HepG2 (cell line): ENCODE measurements at regions not wholly inside any gene's neighbourhood (a gene's known extent, or its start where the extent isn't known, plus 50 kb on each side); places are given as distances from the start of the nearest gene placed in this dataset.
"Not testable (repeated sequence)": the region's sequence is repeated elsewhere in the genome, so short reads cannot be mapped to it uniquely, and the experiment has no call there.

ENCODE experiments used
- ATAC-seq: fragments of 200-7000 bp; cut with Tn5 transposase; 3 replicates; pipeline ENCODE4 v1.9.1; 2020; ENCODE audit warnings: mild to moderate bottlenecking, moderate library complexity
- BruUV-seq: library from RNA; stranded (reverse); fragments of 400-500 nt; replicated peaks from 2 replicates; lab custom pipeline; 2021; lab: Mats Ljungman, UMichigan
- CTCF ChIA-PET: fragments of 300-600 bp; formaldehyde crosslinking; extraction: SDS; loops from one replicate; lab custom pipeline; 2021; ENCODE audit warnings: low total read pairs, inconsistent platforms, low intra/inter-chr PET ratio; lab: Yijun Ruan, JAX
- POLR2A ChIA-PET: fragments of 350-600 bp; sonication (Branson Sonifier 250); formaldehyde crosslinking; loops from one replicate; lab custom pipeline; 2020; ENCODE audit warnings: antibody characterized with exemption, inconsistent platforms; lab: Yijun Ruan, JAX
- DNase-seq: peaks from one replicate; pipeline ENCODE4 v3.0.0-alpha.2; 2015; ENCODE audit warnings: low spot score
- FAIRE-seq: peaks from 3 replicates; lab custom pipeline; 2011; peaks lifted over from hg19 to GRCh38; lab: Jason Lieb, UNC
- H2AFZ ChIP-seq: one replicate; pipeline ENCODE4 v1.6.1; 2011; ENCODE audit warnings: low read length, inconsistent platforms
- H3K27ac ChIP-seq: fragments of 300-600 bp; 3 replicates; pipeline ENCODE4 v1.8.0; 2011; ENCODE audit warnings: mixed run types, mild to moderate bottlenecking, mixed read lengths, low read length, inconsistent platforms; ENCODE audit not compliant: insufficient read depth; ENCODE audit errors: extremely low read length
- H3K27me3 ChIP-seq, 2 experiments: fragments of 200-600 bp in 1 of 2; 2 replicates in 1 of 2; 3 replicates in 1 of 2; pipeline versions ENCODE4 v1.6.0 to v1.8.0; 2011; ENCODE audit warnings: low read length in 2 of 2, mild to moderate bottlenecking in 2 of 2, moderate library complexity in 2 of 2, inconsistent platforms in 1 of 2; ENCODE audit not compliant: insufficient read depth in 2 of 2, control insufficient read depth in 1 of 2
- H3K36me3 ChIP-seq, 2 experiments: fragments of 200-600 bp in 1 of 2; replicated peaks in 1 of 2; 2 replicates in 1 of 2; 3 replicates in 1 of 2; pipeline versions ENCODE4 v1.5.1 to v1.8.0; 2011; ENCODE audit warnings: low read length in 2 of 2, inconsistent platforms in 1 of 2; ENCODE audit not compliant: insufficient read depth in 2 of 2, control insufficient read depth in 1 of 2
- H3K4me1 ChIP-seq: 2 replicates; pipeline ENCODE4 v1.5.1; 2012; ENCODE audit warnings: low read length, inconsistent platforms; ENCODE audit not compliant: insufficient read depth
- H3K4me2 ChIP-seq: 2 replicates; pipeline ENCODE4 v1.6.0; 2011; ENCODE audit warnings: low read depth, low read length, inconsistent platforms
- H3K4me3 ChIP-seq, 3 experiments: fragments of 200-600 bp in 1 of 3; sonication (generic), shearing (Covaris generic) in 1 of 3; replicated peaks in 1 of 3; 2 replicates each; pipeline ENCODE4 v1.5.1; 2011 to 2016; ENCODE audit warnings: low read length in 3 of 3, inconsistent platforms in 2 of 3, low read depth in 2 of 3, mild to moderate bottlenecking in 2 of 3, control low read depth in 1 of 3, mixed read lengths in 1 of 3; ENCODE audit not compliant: insufficient read depth in 1 of 3
- H3K79me2 ChIP-seq: one replicate; pipeline ENCODE4 v1.6.1; 2011; ENCODE audit warnings: low read length, inconsistent platforms; ENCODE audit not compliant: insufficient read depth
- H3K9ac ChIP-seq: 2 replicates; pipeline ENCODE4 v1.6.0; 2011; ENCODE audit warnings: mild to moderate bottlenecking, low read depth, low read length, inconsistent platforms; ENCODE audit not compliant: insufficient read depth
- H3K9me3 ChIP-seq: 2 replicates; pipeline ENCODE4 v1.5.1; 2012; ENCODE audit warnings: mild to moderate bottlenecking, low read length
- H4K20me1 ChIP-seq: 2 replicates; pipeline ENCODE4 v1.6.0; 2011; ENCODE audit warnings: inconsistent platforms, mild to moderate bottlenecking, low read length, moderate library complexity; ENCODE audit not compliant: insufficient read depth
- ARID2 ChIP-seq: sonication (generic); formaldehyde crosslinking; IDR thresholded peaks from 2 replicates; pipeline ENCODE4 v1.8.1; 2022; ENCODE audit warnings: mild to moderate bottlenecking, missing genetic modification reagents, borderline replicate concordance
- E2F5 ChIP-seq: sonication (generic); formaldehyde crosslinking; conservative IDR thresholded peaks from 2 replicates; pipeline ENCODE4 v1.4.0; 2020; ENCODE audit warnings: missing genetic modification reagents
- ELK4 ChIP-seq: sonication (generic); formaldehyde crosslinking; IDR thresholded peaks from 2 replicates; pipeline ENCODE4 v1.9.0; 2021; ENCODE audit warnings: missing genetic modification reagents, borderline replicate concordance
- SMYD3 ChIP-seq: sonication (generic); formaldehyde crosslinking; IDR thresholded peaks from 2 replicates; pipeline ENCODE4 v1.8.1; 2023; ENCODE audit warnings: mild to moderate bottlenecking, missing genetic modification reagents
- SOX13 ChIP-seq, 3 experiments: fragments of 450-650 bp in 1 of 3; sonication (generic) in 1 of 3; formaldehyde crosslinking in 1 of 3; IDR thresholded peaks in 2 of 3; conservative IDR thresholded peaks in 1 of 3; 2 replicates each; pipeline versions ENCODE4 v1.5.0 to v1.6.1; 2016 to 2020; ENCODE audit warnings: antibody characterized with exemption in 1 of 3, mild to moderate bottlenecking in 1 of 3, missing compliant biosample characterization in 1 of 3, missing genetic modification reagents in 1 of 3, moderate library complexity in 1 of 3
- ZNF678 ChIP-seq: sonication (generic); formaldehyde crosslinking; IDR thresholded peaks from 2 replicates; pipeline ENCODE4 v1.4.0; 2020; ENCODE audit warnings: mild to moderate bottlenecking, missing genetic modification reagents
- WGBS: methylation state at CpG from one replicate; pipeline ENCODE4 v1.1.6; 2017; ENCODE audit warnings: low lambda C conversion rate; 5-methylcytosine and 5-hydroxymethylcytosine counted together
- in situ Hi-C: cut with HindIII; loops from 2 replicates; pipeline ENCODE4 v1.10.0; 2017; ENCODE audit warnings: low pct_unique_long_range_greater_than_20kb; ENCODE audit not compliant: extremely low pct_ligation_motif_present
- intact Hi-C: fragments of 100-400 bp; cut with micrococcal nuclease; formaldehyde crosslinking; loops from one replicate; pipeline ENCODE4 v1.10.0; 2022; ENCODE audit not compliant: unreplicated experiment

- TF ChIP-seq ELK4 (CRISPR knock-in tag) = no peak
Measured at GRCh38 chr7:119905495-119905894, 367.5 kb upstream of the KCND2 start (continued).

- ATAC-seq (no peak), DNase-seq (no peak), FAIRE-seq (no peak)
- H3K27ac ChIP-seq = no peak overlapping the region
- H3K4me2 ChIP-seq = no peak overlapping the region
- intact Hi-C loops = no loop called here
- no peak overlapping the region for H3K4me3 ChIP-seq
- H3K27me3 ChIP-seq = no peaks in the 10 kb centered on the region
- H3K36me3 ChIP-seq = no peaks in the 10 kb centered on the region
- no peaks in the 10 kb centered on the region for H3K4me1 ChIP-seq
- no peaks in the 10 kb centered on the region for H3K9me3 ChIP-seq
- CTCF ChIA-PET = no interaction called here
- no peak overlapping the region for H2AFZ ChIP-seq
- BruUV-seq = no TSS peak
- H3K9ac ChIP-seq = no peak overlapping the region
- POLR2A ChIA-PET = no interaction called here
- WGBS = under 1% methylated on average over 4 of the region's 4 CpGs
- TF ChIP-seq SMYD3 (CRISPR knock-in tag) = no peak
- no peak for TF ChIP-seq E2F5 (CRISPR knock-in tag)
- TF ChIP-seq ARID2 (CRISPR knock-in tag) = no peak
- no peak for TF ChIP-seq SOX13 (IDR thresholded peaks at IDR 0.05)
- no peak for TF ChIP-seq SOX13 (CRISPR knock-in tag; conservative IDR thresholded peaks at IDR 0.05 in 1 of 2, IDR thresholded peaks at IDR 0.05 in 1 of 2)
- no peak for TF ChIP-seq ZNF678 (CRISPR knock-in tag)
- in situ Hi-C loops = no loop called here
- no peaks in the 10 kb centered on the region for H3K79me2 ChIP-seq
- no peaks in the 10 kb centered on the region for H4K20me1 ChIP-seq
Measured at GRCh38 chr7:119908948-119909347, 364.0 kb upstream of the KCND2 start.

GRCh38 chr7:119914119-119914518, 358.9 kb upstream of the KCND2 start:
- DNase-seq, BruUV-seq, CTCF ChIA-PET: not testable (repeated sequence)

More at GRCh38 chr7:119914119-119914518, 358.9 kb upstream of the KCND2 start:
- H3K4me3 ChIP-seq, H3K4me2 ChIP-seq, H3K4me1 ChIP-seq, in situ Hi-C loops, FAIRE-seq, POLR2A ChIA-PET, intact Hi-C loops, H3K36me3 ChIP-seq, H3K79me2 ChIP-seq, H3K27me3 ChIP-seq, ATAC-seq, H3K9ac ChIP-seq, H3K9me3 ChIP-seq, H3K27ac ChIP-seq, H2AFZ ChIP-seq, H4K20me1 ChIP-seq: not testable (repeated sequence)
